Gastroesophageal sphincter (tissue), 4 donors: ENCODE measurements at regions not wholly inside any gene's neighbourhood (a gene's known extent, or its start where the extent isn't known, plus 50 kb on each side); places are given as distances from the start of the nearest gene placed in this dataset.

ENCODE experiments used
- ATAC-seq: fragments of 150-250 bp; one replicate; pipeline ENCODE4 v1.9.1; 2016; ENCODE audit warnings: mild to moderate bottlenecking, moderate library complexity
- H3K27ac ChIP-seq, 4 donors: fragments of 200-600 bp; sonication (generic) in 3 of 4; 1 replicate in 3 of 4; 2 replicates in 1 of 4; pipeline ENCODE4 v1.5.1; 2016 to 2019
- H3K27me3 ChIP-seq: fragments of 200-600 bp; sonication (generic); one replicate; pipeline ENCODE4 v1.5.1; 2019
- H3K36me3 ChIP-seq, 2 donors: fragments of 200-600 bp; sonication (generic); one replicate each; pipeline ENCODE4 v1.5.1; 2019; ENCODE audit warnings: control low read depth in 1 of 2
- H3K4me1 ChIP-seq, 3 donors: fragments of 200-600 bp; sonication (generic); 1 replicate in 2 of 3; 2 replicates in 1 of 3; pipeline ENCODE4 v1.5.1; 2016 to 2019; ENCODE audit warnings: control low read depth in 2 of 3
- H3K4me3 ChIP-seq, 2 donors: fragments of 200-600 bp; sonication (generic); one replicate each; pipeline ENCODE4 v1.5.1; 2019; ENCODE audit warnings: mild to moderate bottlenecking in 1 of 2, moderate library complexity in 1 of 2
- H3K9me3 ChIP-seq, 3 donors: fragments of 200-600 bp; sonication (generic); one replicate each; pipeline ENCODE4 v1.5.1; 2017 to 2019; ENCODE audit warnings: control low read depth in 2 of 3
- EP300 ChIP-seq: sonication (generic); formaldehyde crosslinking; IDR thresholded peaks from one replicate; pipeline ENCODE4 v1.6.1; 2017; ENCODE audit warnings: antibody characterized with exemption, mild to moderate bottlenecking
- POLR2A ChIP-seq, 2 donors: fragments of 450-650 bp; IDR thresholded peaks; one replicate each; pipeline ENCODE4 v1.6.1; 2017; ENCODE audit warnings: antibody characterized with exemption in 2 of 2, mild to moderate bottlenecking in 2 of 2, moderate library complexity in 1 of 2
- POLR2AphosphoS5 ChIP-seq: sonication (generic); formaldehyde crosslinking; IDR thresholded peaks from one replicate; pipeline ENCODE4 v1.6.1; 2017; ENCODE audit warnings: antibody characterized with exemption
- WGBS, 2 donors: methylation state at CpG; one replicate each; pipeline ENCODE4 v1.1.5; 2018; ENCODE audit warnings: low coverage in 1 of 2; 5-methylcytosine and 5-hydroxymethylcytosine counted together
- TF ChIP-seq, protein P1 (sequence below), 4 experiments: fragments of 200-600 bp in 2 of 4; fragments of 450-650 bp in 2 of 4; sonication (generic) in 1 of 4; IDR thresholded peaks; one replicate each; pipeline ENCODE4 v1.5.1; 2017 to 2019; ENCODE audit warnings: antibody characterized with exemption in 4 of 4, mild to moderate bottlenecking in 2 of 4, moderate library complexity in 2 of 4

DNA sequence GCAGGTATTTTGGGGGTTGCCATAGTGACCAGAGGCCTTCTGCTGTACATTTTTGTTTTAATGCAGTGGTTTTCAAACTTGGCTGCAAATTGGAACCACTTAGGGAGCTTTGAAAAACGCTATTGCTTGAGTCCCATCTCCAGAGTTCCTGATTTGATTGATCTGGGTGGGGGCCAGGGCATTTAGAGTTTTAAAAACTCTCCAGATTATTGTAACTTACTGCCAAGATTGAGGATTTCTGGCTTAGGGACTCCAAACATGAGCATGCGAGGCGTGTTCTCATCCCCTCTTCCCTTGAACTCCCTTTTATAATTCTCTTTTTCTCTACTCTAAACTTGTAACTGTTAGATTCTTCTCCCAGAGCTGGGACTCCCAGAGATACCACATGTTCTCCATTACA, 340.8 kb upstream of the SUCLG2 start:
- no peaks in the 10 kb centered on the region for H3K9me3 ChIP-seq
- no peak overlapping the region for H3K4me3 ChIP-seq
- H3K27me3 ChIP-seq = peaks cover 3% of the 10 kb centered on the region
- WGBS, 2 donors = 39 to 52% methylated on average over 3 of the region's 3 CpGs
- H3K4me1 ChIP-seq = no peaks in the 10 kb centered on the region
- no peak overlapping the region for H3K27ac ChIP-seq
- ATAC-seq = no peak
- no peaks in the 10 kb centered on the region for H3K36me3 ChIP-seq
- TF ChIP-seq POLR2A (IDR thresholded peaks at IDR 0.05) (no peak), EP300 (no peak), POLR2AphosphoS5 (no peak)
- TF ChIP-seq, protein P1, sequence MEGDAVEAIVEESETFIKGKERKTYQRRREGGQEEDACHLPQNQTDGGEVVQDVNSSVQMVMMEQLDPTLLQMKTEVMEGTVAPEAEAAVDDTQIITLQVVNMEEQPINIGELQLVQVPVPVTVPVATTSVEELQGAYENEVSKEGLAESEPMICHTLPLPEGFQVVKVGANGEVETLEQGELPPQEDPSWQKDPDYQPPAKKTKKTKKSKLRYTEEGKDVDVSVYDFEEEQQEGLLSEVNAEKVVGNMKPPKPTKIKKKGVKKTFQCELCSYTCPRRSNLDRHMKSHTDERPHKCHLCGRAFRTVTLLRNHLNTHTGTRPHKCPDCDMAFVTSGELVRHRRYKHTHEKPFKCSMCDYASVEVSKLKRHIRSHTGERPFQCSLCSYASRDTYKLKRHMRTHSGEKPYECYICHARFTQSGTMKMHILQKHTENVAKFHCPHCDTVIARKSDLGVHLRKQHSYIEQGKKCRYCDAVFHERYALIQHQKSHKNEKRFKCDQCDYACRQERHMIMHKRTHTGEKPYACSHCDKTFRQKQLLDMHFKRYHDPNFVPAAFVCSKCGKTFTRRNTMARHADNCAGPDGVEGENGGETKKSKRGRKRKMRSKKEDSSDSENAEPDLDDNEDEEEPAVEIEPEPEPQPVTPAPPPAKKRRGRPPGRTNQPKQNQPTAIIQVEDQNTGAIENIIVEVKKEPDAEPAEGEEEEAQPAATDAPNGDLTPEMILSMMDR (IDR thresholded peaks at IDR 0.05) = no peak

GRCh38 chr3:67986706-67987105, 332.3 kb upstream of the SUCLG2 start:
- H3K4me1 ChIP-seq = no peaks in the 10 kb centered on the region
- no peak overlapping the region for H3K4me3 ChIP-seq
- no peak overlapping the region for H3K27ac ChIP-seq
- H3K36me3 ChIP-seq = no peaks in the 10 kb centered on the region
- 87 to 90% methylated on average over 4 of the region's 4 CpGs for WGBS, 2 donors
- TF ChIP-seq EP300 = no peak
- no peak for TF ChIP-seq POLR2A (IDR thresholded peaks at IDR 0.05)
- TF ChIP-seq, protein P1 (IDR thresholded peaks at IDR 0.05) = no peak
- TF ChIP-seq POLR2AphosphoS5 = no peak
- no peaks in the 10 kb centered on the region for H3K27me3 ChIP-seq
- no peaks in the 10 kb centered on the region for H3K9me3 ChIP-seq
- ATAC-seq = no peak

GRCh38 chr3:67983166-67983565, 328.8 kb upstream of the SUCLG2 start:
- WGBS, 2 donors = 83 to 92% methylated on average over 2 to 3 of the region's 3 CpGs
- H3K4me3 ChIP-seq = no peak overlapping the region
- no peaks in the 10 kb centered on the region for H3K4me1 ChIP-seq
- no peak for TF ChIP-seq POLR2AphosphoS5
- TF ChIP-seq, protein P1 (IDR thresholded peaks at IDR 0.05) = no peak
- no peak for TF ChIP-seq POLR2A (IDR thresholded peaks at IDR 0.05)
- no peak for TF ChIP-seq EP300
- H3K9me3 ChIP-seq = no peaks in the 10 kb centered on the region
- H3K27me3 ChIP-seq = no peaks in the 10 kb centered on the region
- no peak for ATAC-seq
- no peaks in the 10 kb centered on the region for H3K36me3 ChIP-seq
- H3K27ac ChIP-seq = no peak overlapping the region

DNA sequence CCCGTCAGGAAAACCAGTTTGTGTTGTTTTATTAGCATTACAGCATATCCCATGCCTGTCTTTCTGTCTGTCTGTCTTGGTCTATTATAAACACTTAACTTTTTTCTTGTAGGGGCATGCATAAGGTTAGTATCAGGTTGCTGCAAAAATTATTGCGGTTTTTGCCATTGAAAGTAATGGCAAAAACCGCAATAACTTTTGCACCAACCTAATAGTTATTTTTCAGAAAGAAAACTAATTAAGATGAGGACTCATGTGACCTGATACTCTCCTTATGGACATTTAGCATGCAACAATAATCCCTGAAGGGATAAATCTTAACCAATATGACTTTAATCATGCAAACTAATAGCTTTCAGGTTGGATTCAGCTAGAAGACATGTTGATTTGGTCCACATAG, 326.7 kb upstream of the SUCLG2 start:
- Histone ChIP-seq H3K9me3 (no peaks in the 10 kb centered on the region), H3K27ac (no peak overlapping the region), H3K4me1 (no peaks in the 10 kb centered on the region), H3K27me3 (no peaks in the 10 kb centered on the region), H3K36me3 (no peaks in the 10 kb centered on the region), H3K4me3 (no peak overlapping the region)
- ATAC-seq = no peak
- 82 to 86% methylated on average over 3 of the region's 3 CpGs for WGBS, 2 donors
- no peak for TF ChIP-seq POLR2AphosphoS5
- no peak for TF ChIP-seq EP300
- TF ChIP-seq, protein P1 (IDR thresholded peaks at IDR 0.05) = no peak
- TF ChIP-seq POLR2A (IDR thresholded peaks at IDR 0.05) = no peak

GRCh38 chr3:67979342-67979741, 324.9 kb upstream of the SUCLG2 start:
- TF ChIP-seq POLR2A (IDR thresholded peaks at IDR 0.05) = no peak
- ATAC-seq = no peak
- H3K27ac ChIP-seq = no peak overlapping the region
- H3K4me1 ChIP-seq = no peaks in the 10 kb centered on the region
- H3K36me3 ChIP-seq = no peaks in the 10 kb centered on the region
- H3K27me3 ChIP-seq = no peaks in the 10 kb centered on the region
- no peaks in the 10 kb centered on the region for H3K9me3 ChIP-seq
- H3K4me3 ChIP-seq = no peak overlapping the region

DNA sequence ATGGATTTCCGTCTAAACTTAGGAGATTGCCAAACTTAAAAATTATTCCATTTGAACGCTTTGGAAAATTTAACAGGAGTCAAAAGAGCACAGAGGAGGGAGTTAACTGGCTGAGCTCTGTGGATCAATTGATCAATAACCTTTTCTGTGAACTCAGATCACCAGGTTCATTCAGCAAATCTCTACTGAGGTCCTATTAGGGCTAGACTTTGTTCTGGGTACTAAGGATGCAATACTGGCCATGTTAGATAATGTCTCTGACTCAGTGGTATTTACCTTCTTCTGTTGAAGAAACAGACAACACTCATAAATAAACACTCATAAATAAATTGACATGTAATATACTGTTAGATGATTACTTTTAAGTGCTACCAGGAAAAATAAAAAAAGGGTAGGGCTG, 323.4 kb upstream of the SUCLG2 start:
- no peaks in the 10 kb centered on the region for H3K27me3 ChIP-seq
- no peak overlapping the region for H3K4me3 ChIP-seq
- H3K27ac ChIP-seq = no peak overlapping the region
- WGBS, 2 donors = 45 to 53% methylated on average over 2 of the region's 2 CpGs
- no peaks in the 10 kb centered on the region for H3K36me3 ChIP-seq
- H3K9me3 ChIP-seq = no peaks in the 10 kb centered on the region
- no peaks in the 10 kb centered on the region for H3K4me1 ChIP-seq
- TF ChIP-seq POLR2A (IDR thresholded peaks at IDR 0.05) (no peak), POLR2AphosphoS5 (no peak), EP300 (no peak)
- TF ChIP-seq, protein P1 (IDR thresholded peaks at IDR 0.05) = no peak
- no peak for ATAC-seq
